BLaER1 treated with 17β-estradiol and CSF1 and Interleukin-3, amounts not matched to agents 10 nM and 100 nM (cell line): ENCODE measurements at regions not wholly inside any gene's neighbourhood (a gene's known extent, or its start where the extent isn't known, plus 50 kb on each side); places are given as distances from the start of the nearest gene placed in this dataset.
"Not testable (repeated sequence)": the region's sequence is repeated elsewhere in the genome, so short reads cannot be mapped to it uniquely, and the experiment has no call there.

ENCODE experiments used
- H3K27ac ChIP-seq, 11 experiments: shearing (Covaris generic); formaldehyde crosslinking; 2 replicates each; pipeline ENCODE4 v1.8.1; 2022
- H3K27me3 ChIP-seq, 11 experiments: shearing (Covaris generic); formaldehyde crosslinking; 2 replicates each; pipeline ENCODE4 v1.8.1; 2022
- H3K36me3 ChIP-seq, 11 experiments: shearing (Covaris generic); formaldehyde crosslinking; 2 replicates each; pipeline ENCODE4 v1.8.1; 2022
- H3K4me1 ChIP-seq, 10 experiments: shearing (Covaris generic); formaldehyde crosslinking; 2 replicates each; pipeline ENCODE4 v1.8.1; 2022
- H3K4me2 ChIP-seq, 11 experiments: shearing (Covaris generic); formaldehyde crosslinking; 2 replicates each; pipeline ENCODE4 v1.8.1; 2022
- H3K4me3 ChIP-seq, 10 experiments: shearing (Covaris generic); formaldehyde crosslinking; 2 replicates each; pipeline ENCODE4 v1.8.1; 2022
- H3K9ac ChIP-seq, 11 experiments: shearing (Covaris generic); formaldehyde crosslinking; 2 replicates each; pipeline ENCODE4 v1.8.1; 2022
- H3K9me3 ChIP-seq, 11 experiments: shearing (Covaris generic); formaldehyde crosslinking; replicated peaks in 1 of 11; 2 replicates each; pipeline ENCODE4 v1.8.1; 2022
- H4K20me1 ChIP-seq, 11 experiments: shearing (Covaris generic); formaldehyde crosslinking; 2 replicates each; pipeline ENCODE4 v1.8.1; 2022
- Cebpa-rat ChIP-seq, 11 experiments: shearing (Covaris generic); IDR thresholded peaks; 2 replicates each; pipeline ENCODE4 v1.8.1; 2022

- no peaks in the 10 kb centered on the region for H3K27me3 ChIP-seq
- no peaks in the 10 kb centered on the region for H3K36me3 ChIP-seq
- H3K4me2 ChIP-seq, result no peak overlapping the region
- no peak overlapping the region for H3K4me3 ChIP-seq
- H3K27ac ChIP-seq, result no peak overlapping the region
- H3K4me1 ChIP-seq, result no peaks in the 10 kb centered on the region
- H3K9ac ChIP-seq, result no peak overlapping the region
- H4K20me1 ChIP-seq, result no peaks in the 10 kb centered on the region
- peaks cover 0 to 6% (median 0%) of the 10 kb centered on the region in 11 experiments; a peak in 4 of 22 replicates for H3K9me3 ChIP-seq
- TF ChIP-seq Cebpa-rat (IDR thresholded peaks at IDR 0.05), result no peak
Observed at GRCh38 chr5:152113401-152113800, 188.8 kb upstream of the GLRA1 start.

DNA sequence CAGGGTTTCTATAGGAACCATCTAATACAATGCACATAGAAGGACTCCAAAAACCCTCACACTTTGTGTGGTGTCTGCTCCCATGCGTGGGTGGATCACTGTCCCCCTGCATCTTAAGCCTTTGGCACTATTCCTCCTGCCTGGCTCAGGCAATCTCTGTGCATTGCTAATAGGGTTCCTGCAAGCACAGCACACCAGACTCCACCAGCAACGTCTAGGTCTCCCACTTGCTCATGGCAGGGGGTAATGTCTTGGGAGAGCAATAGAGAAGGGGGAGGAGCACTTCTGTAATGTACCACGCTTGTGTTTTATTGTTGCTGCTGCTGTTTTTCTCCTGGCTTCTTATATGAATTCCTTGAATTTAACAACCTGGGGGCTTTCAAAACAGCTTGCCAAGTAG lies 182.6 kb upstream of the GLRA1 start:
- Histone ChIP-seq H3K4me1 (no peaks in the 10 kb centered on the region), H3K4me2 (no peak overlapping the region), H3K27ac (no peak overlapping the region), H3K9me3 (peaks cover 0 to 21% (median 8%) of the 10 kb centered on the region in 11 experiments; a peak in 12 of 22 replicates), H3K27me3 (no peaks in the 10 kb centered on the region), H3K9ac (no peak overlapping the region), H3K4me3 (no peak overlapping the region), H4K20me1 (no peaks in the 10 kb centered on the region), H3K36me3 (no peaks in the 10 kb centered on the region)
- no peak for TF ChIP-seq Cebpa-rat (IDR thresholded peaks at IDR 0.05)

GRCh38 chr5:152106571-152106970 lies 181.9 kb upstream of the GLRA1 start:
- no peak overlapping the region for H3K27ac ChIP-seq
- H3K4me3 ChIP-seq, result no peak overlapping the region
- no peak for TF ChIP-seq Cebpa-rat (IDR thresholded peaks at IDR 0.05)
- H3K4me2 ChIP-seq, result no peak overlapping the region
- no peaks in the 10 kb centered on the region for H3K4me1 ChIP-seq
- H3K9me3 ChIP-seq, result peaks cover 0 to 25% (median 11%) of the 10 kb centered on the region in 11 experiments; a peak in 12 of 22 replicates
- no peaks in the 10 kb centered on the region for H3K36me3 ChIP-seq
- no peaks in the 10 kb centered on the region for H3K27me3 ChIP-seq
- no peak overlapping the region for H3K9ac ChIP-seq
- H4K20me1 ChIP-seq, result no peaks in the 10 kb centered on the region

GRCh38 chr5:152105085-152105484 lies 180.4 kb upstream of the GLRA1 start:
- H3K4me2 ChIP-seq, result no peak overlapping the region
- H3K4me3 ChIP-seq, result no peak overlapping the region
- H3K27ac ChIP-seq, result no peak overlapping the region
- no peaks in the 10 kb centered on the region for H3K36me3 ChIP-seq
- H3K9me3 ChIP-seq, result peaks cover 0 to 25% (median 11%) of the 10 kb centered on the region in 11 experiments; a peak in 11 of 22 replicates
- no peak for TF ChIP-seq Cebpa-rat (IDR thresholded peaks at IDR 0.05)
- H3K27me3 ChIP-seq, result no peaks in the 10 kb centered on the region
- no peaks in the 10 kb centered on the region for H3K4me1 ChIP-seq
- H3K9ac ChIP-seq, result no peak overlapping the region
- H4K20me1 ChIP-seq, result no peaks in the 10 kb centered on the region

DNA sequence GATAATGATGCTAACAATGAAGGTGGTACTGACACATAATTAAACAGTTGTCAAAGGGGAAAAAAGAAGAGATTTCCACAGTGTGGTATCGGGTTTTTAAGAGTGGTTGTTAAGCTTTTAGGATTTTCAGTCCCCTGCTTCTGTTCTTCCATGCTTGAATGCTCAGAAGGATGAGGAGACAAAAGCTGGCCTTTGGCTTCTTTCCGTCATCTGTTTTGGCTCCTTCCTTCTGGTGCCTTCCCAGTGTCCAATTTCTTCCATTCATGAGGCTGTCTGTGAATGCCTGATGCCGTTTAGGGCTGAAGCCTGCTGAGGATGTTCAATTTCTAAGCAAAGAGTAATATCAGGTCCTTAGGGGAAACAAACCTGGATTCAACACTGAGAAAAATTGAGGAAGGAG lies 179.6 kb upstream of the GLRA1 start:
- Histone ChIP-seq H3K27ac (no peak overlapping the region), H3K4me3 (no peak overlapping the region), H3K4me1 (no peaks in the 10 kb centered on the region), H3K4me2 (no peak overlapping the region), H4K20me1 (no peaks in the 10 kb centered on the region), H3K36me3 (no peaks in the 10 kb centered on the region), H3K9ac (no peak overlapping the region), H3K27me3 (no peaks in the 10 kb centered on the region), H3K9me3 (peaks cover 0 to 25% (median 11%) of the 10 kb centered on the region in 11 experiments; a peak in 11 of 22 replicates)
- TF ChIP-seq Cebpa-rat (IDR thresholded peaks at IDR 0.05), result no peak

GRCh38 chr5:152102908-152103307 lies 178.3 kb upstream of the GLRA1 start:
- not testable (repeated sequence) for H3K4me2 ChIP-seq, H3K27ac ChIP-seq, H3K36me3 ChIP-seq, H3K4me3 ChIP-seq, H4K20me1 ChIP-seq, H3K9ac ChIP-seq, H3K27me3 ChIP-seq, H3K4me1 ChIP-seq
- H3K9me3 ChIP-seq, result peaks cover 0 to 25% (median 11%) of the 10 kb centered on the region in 11 experiments; a peak in 11 of 22 replicates

- H3K9ac ChIP-seq, result no peak overlapping the region
- no peak overlapping the region for H3K27ac ChIP-seq
- H3K4me1 ChIP-seq, result no peaks in the 10 kb centered on the region
- H3K4me2 ChIP-seq, result no peak overlapping the region
- H3K9me3 ChIP-seq, result peaks cover 0 to 25% (median 11%) of the 10 kb centered on the region in 11 experiments; a peak in 11 of 22 replicates
- no peaks in the 10 kb centered on the region for H4K20me1 ChIP-seq
- no peak for TF ChIP-seq Cebpa-rat (IDR thresholded peaks at IDR 0.05)
- no peaks in the 10 kb centered on the region for H3K27me3 ChIP-seq
- H3K36me3 ChIP-seq, result no peaks in the 10 kb centered on the region
- H3K4me3 ChIP-seq, result no peak overlapping the region
Observed at GRCh38 chr5:152102057-152102456, 177.4 kb upstream of the GLRA1 start.

- no peaks in the 10 kb centered on the region for H3K4me1 ChIP-seq
- H3K4me3 ChIP-seq, result no peak overlapping the region
- H3K9me3 ChIP-seq, result peaks cover 0 to 25% (median 11%) of the 10 kb centered on the region in 11 experiments; a peak in 11 of 22 replicates
- H3K4me2 ChIP-seq, result no peak overlapping the region
- no peak for TF ChIP-seq Cebpa-rat (IDR thresholded peaks at IDR 0.05)
- H4K20me1 ChIP-seq, result no peaks in the 10 kb centered on the region
- no peaks in the 10 kb centered on the region for H3K27me3 ChIP-seq
- no peak overlapping the region for H3K27ac ChIP-seq
- no peaks in the 10 kb centered on the region for H3K36me3 ChIP-seq
- H3K9ac ChIP-seq, result no peak overlapping the region
Observed at GRCh38 chr5:152100462-152100861, 175.8 kb upstream of the GLRA1 start.

- Histone ChIP-seq H3K9me3 (peaks cover 0 to 3% (median 1%) of the 10 kb centered on the region in 11 experiments; a peak in 5 of 22 replicates), H3K4me1 (no peaks in the 10 kb centered on the region), H3K4me3 (no peak overlapping the region), H3K9ac (no peak overlapping the region), H3K27ac (no peak overlapping the region), H3K4me2 (no peak overlapping the region), H3K27me3 (no peaks in the 10 kb centered on the region), H4K20me1 (no peaks in the 10 kb centered on the region), H3K36me3 (no peaks in the 10 kb centered on the region)
- no peak for TF ChIP-seq Cebpa-rat (IDR thresholded peaks at IDR 0.05)
Observed at GRCh38 chr5:152097128-152097527, 172.5 kb upstream of the GLRA1 start.

DNA sequence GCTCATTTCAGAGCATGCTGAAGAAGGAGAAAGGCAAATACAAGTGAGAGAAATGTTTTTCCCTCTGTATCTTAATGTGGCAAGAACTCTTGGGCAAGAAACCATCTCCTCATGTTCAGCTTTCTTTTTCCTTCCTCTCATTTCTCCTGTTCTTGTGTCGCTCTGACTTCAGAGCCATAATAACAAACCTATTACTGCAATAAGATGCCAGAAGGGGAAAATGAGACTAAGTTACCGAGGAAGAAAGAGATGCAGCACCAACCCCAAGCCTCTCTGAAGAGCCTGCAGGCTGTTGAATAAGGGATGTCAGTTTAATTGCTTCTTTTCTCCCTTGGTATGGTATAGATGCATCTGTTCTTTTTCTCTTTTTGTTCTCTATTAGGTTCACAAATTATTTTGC lies 170.1 kb upstream of the GLRA1 start:
- Histone ChIP-seq H3K9me3 (no peaks in the 10 kb centered on the region), H4K20me1 (no peaks in the 10 kb centered on the region), H3K27me3 (no peaks in the 10 kb centered on the region), H3K4me1 (no peaks in the 10 kb centered on the region), H3K4me3 (no peak overlapping the region), H3K9ac (no peak overlapping the region), H3K27ac (no peak overlapping the region), H3K4me2 (no peak overlapping the region), H3K36me3 (no peaks in the 10 kb centered on the region)
- TF ChIP-seq Cebpa-rat (IDR thresholded peaks at IDR 0.05), result no peak
